OCI-LY7 (cell line): ENCODE measurements at regions not wholly inside any gene's neighbourhood (a gene's known extent, or its start where the extent isn't known, plus 50 kb on each side); places are given as distances from the start of the nearest gene placed in this dataset.

ENCODE experiments used
- EZH2phosphoT487 ChIP-seq: fragments of 200-600 bp; sonication (generic); IDR thresholded peaks from 2 replicates; pipeline ENCODE4 v1.6.1; 2018; ENCODE audit warnings: low read depth, borderline replicate concordance, mild to moderate bottlenecking, mixed run types, antibody characterized with exemption, low read length, moderate library complexity, mixed read lengths
- TF ChIP-seq, protein P1 (sequence below): fragments of 200-600 bp; sonication (generic); conservative IDR thresholded peaks from 2 replicates; pipeline ENCODE4 v1.5.1; 2014; ENCODE audit warnings: mild to moderate bottlenecking, antibody characterized with exemption, low read length, moderate library complexity, mixed read lengths

DNA sequence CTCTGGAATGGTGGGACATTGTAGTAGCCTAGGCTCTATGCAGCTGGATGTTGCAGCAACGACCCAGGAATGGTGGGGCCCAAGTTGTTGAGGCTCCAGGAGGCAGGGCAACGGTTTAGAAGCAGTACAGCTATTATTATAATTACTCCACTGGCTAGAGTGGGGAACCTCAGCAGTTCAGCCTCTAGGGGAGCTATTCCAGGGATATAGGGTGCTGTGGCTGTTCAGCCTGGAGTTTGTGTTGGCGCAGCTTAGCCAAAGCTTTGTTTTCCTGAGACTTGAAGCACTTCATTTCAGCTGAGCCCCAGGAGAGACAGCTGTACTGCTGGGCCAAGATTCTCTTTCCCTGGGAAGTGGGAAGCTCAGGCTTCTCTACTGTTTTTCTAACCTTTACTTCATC is 1023.0 kb upstream of the ATXN7L3B start:
- TF ChIP-seq, protein P1, sequence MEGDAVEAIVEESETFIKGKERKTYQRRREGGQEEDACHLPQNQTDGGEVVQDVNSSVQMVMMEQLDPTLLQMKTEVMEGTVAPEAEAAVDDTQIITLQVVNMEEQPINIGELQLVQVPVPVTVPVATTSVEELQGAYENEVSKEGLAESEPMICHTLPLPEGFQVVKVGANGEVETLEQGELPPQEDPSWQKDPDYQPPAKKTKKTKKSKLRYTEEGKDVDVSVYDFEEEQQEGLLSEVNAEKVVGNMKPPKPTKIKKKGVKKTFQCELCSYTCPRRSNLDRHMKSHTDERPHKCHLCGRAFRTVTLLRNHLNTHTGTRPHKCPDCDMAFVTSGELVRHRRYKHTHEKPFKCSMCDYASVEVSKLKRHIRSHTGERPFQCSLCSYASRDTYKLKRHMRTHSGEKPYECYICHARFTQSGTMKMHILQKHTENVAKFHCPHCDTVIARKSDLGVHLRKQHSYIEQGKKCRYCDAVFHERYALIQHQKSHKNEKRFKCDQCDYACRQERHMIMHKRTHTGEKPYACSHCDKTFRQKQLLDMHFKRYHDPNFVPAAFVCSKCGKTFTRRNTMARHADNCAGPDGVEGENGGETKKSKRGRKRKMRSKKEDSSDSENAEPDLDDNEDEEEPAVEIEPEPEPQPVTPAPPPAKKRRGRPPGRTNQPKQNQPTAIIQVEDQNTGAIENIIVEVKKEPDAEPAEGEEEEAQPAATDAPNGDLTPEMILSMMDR, result 0 out of 2 replicates have a peak, but pooled peaks have one; percentile 11
- TF ChIP-seq EZH2phosphoT487, result no peak
